PFSK-1 (cell line): ENCODE measurements at regions not wholly inside any gene's neighbourhood (a gene's known extent, or its start where the extent isn't known, plus 50 kb on each side); places are given as distances from the start of the nearest gene placed in this dataset.

ENCODE experiments used
- FOXP2 ChIP-seq: optimal IDR thresholded peaks from 2 replicates; pipeline ENCODE3; 2011; ENCODE audit warnings: borderline replicate concordance, control low read depth, inconsistent platforms; ENCODE audit not compliant: insufficient read depth; ENCODE audit errors: extremely low read length, extremely low read depth
- POLR2AphosphoS5 ChIP-seq: IDR thresholded peaks from 2 replicates; pipeline ENCODE4 v1.6.1; 2012; ENCODE audit warnings: low read depth, mild to moderate bottlenecking, control low read depth, low read length, moderate library complexity
- SIN3A ChIP-seq: IDR thresholded peaks from 2 replicates; pipeline ENCODE4 v1.6.1; 2012; ENCODE audit warnings: mild to moderate bottlenecking, low read length, moderate library complexity, borderline replicate concordance; ENCODE audit not compliant: insufficient read depth
- TAF1 ChIP-seq: IDR thresholded peaks from 2 replicates; pipeline ENCODE4 v1.6.1; 2012; ENCODE audit warnings: low read length, control low read depth, borderline replicate concordance; ENCODE audit not compliant: insufficient read depth
- TF ChIP-seq, protein P1 (sequence below), 2 experiments: IDR thresholded peaks; 2 replicates each; pipeline versions ENCODE4 v1.6.1 to v1.8.0; 2011 to 2012; ENCODE audit warnings: low read depth in 2 of 2, low read length in 2 of 2, control low read depth in 1 of 2, inconsistent platforms in 1 of 2, mild to moderate bottlenecking in 1 of 2, moderate library complexity in 1 of 2; ENCODE audit not compliant: insufficient read depth in 1 of 2

DNA sequence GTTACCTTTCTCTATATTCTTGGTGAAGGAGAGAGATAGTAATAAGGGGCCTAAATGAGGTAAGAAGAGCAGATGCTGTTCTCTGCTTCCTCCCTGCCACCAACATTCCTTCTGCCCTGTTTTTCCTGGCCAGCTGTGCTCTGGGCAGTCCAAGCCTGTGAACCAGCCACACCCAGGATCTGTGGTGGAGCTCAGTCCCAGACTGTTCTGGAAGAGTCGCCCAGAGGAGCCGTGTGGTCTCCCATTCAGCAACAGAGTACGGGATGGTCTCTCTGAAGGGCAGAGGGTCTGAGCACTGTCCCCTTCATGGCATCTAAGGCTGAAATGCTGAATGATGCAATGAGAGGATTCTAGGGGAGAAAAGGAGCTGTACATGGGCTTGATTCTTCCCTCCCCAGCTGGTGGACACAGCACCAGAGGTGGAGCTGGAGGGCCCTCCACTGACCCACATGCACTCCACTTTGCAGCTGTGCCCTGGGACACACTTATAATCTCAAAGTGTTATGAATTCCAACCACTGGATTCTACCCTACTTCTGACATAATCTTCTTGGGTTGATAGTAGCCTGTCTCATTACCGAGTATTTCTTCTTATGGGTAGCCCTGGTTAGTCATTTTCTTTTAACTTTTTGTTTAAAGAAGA, 70.8 kb upstream of the RPS23 start:
- no peak for TF ChIP-seq TAF1
- TF ChIP-seq SIN3A: no peak
- TF ChIP-seq POLR2AphosphoS5: no peak
- TF ChIP-seq FOXP2: no peak
- TF ChIP-seq, protein P1, sequence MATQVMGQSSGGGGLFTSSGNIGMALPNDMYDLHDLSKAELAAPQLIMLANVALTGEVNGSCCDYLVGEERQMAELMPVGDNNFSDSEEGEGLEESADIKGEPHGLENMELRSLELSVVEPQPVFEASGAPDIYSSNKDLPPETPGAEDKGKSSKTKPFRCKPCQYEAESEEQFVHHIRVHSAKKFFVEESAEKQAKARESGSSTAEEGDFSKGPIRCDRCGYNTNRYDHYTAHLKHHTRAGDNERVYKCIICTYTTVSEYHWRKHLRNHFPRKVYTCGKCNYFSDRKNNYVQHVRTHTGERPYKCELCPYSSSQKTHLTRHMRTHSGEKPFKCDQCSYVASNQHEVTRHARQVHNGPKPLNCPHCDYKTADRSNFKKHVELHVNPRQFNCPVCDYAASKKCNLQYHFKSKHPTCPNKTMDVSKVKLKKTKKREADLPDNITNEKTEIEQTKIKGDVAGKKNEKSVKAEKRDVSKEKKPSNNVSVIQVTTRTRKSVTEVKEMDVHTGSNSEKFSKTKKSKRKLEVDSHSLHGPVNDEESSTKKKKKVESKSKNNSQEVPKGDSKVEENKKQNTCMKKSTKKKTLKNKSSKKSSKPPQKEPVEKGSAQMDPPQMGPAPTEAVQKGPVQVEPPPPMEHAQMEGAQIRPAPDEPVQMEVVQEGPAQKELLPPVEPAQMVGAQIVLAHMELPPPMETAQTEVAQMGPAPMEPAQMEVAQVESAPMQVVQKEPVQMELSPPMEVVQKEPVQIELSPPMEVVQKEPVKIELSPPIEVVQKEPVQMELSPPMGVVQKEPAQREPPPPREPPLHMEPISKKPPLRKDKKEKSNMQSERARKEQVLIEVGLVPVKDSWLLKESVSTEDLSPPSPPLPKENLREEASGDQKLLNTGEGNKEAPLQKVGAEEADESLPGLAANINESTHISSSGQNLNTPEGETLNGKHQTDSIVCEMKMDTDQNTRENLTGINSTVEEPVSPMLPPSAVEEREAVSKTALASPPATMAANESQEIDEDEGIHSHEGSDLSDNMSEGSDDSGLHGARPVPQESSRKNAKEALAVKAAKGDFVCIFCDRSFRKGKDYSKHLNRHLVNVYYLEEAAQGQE (IDR thresholded peaks at IDR 0.05; ENCODE audit: insufficient read depth in 1 of 2, low read depth in 2 of 2, low read length in 2 of 2): no peak
